ENCODE measurements at regions not wholly inside any gene's neighbourhood (a gene's known extent, or its start where the extent isn't known, plus 50 kb on each side); places are given as distances from the start of the nearest gene placed in this dataset.

DNA sequence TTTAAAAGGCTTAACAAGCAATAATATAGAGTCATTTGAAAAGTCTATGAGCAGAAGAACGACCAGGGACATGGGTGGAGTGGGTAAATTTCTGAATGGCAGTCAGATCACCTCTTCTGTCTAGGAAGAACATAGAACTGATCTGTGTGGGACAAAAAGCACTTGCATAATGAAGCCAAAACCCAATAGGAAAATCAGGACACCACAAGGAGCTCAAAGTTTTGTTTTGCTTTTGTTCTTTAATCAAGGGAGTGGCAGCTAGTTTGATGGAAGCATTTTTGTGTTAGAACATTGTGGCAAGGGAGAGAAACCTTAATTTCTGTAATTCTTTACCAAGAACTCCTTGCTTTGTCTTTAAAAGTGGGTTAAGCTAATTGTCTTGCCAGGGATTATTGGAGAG, 240.2 kb upstream of the TANK start:
- ChIA-PET CTCF (no interaction called here), POLR2A (no interaction called here)
- Mint-ChIP-seq H3K9me3 (peaks cover 0 to 3% (median 0%) of the 10 kb centered on the region in 11 donors), H3K27ac (no peak overlapping the region), H3K36me3 (peaks cover 0 to 2% (median 0%) of the 10 kb centered on the region in 5 donors), H3K4me1 (no peaks in the 10 kb centered on the region), H3K27me3 (peaks cover 0 to 7% (median 0%) of the 10 kb centered on the region in 5 donors), H3K4me3 (no peak overlapping the region)
- Histone ChIP-seq H3K4me1 (ENCODE audit: control insufficient read depth in 2 of 2, insufficient read depth in 2 of 2, low read length in 2 of 2) (no peaks in the 10 kb centered on the region), H3K4me3 (ENCODE audit: low read length) (no peak overlapping the region), H3K9me3 (ENCODE audit: control insufficient read depth in 2 of 3, low read length in 3 of 3) (no peaks in the 10 kb centered on the region), H3K27me3 (ENCODE audit: control insufficient read depth in 2 of 2, insufficient read depth in 2 of 2, low read length in 2 of 2) (no peaks in the 10 kb centered on the region), H3K27ac (ENCODE audit: low read depth, low read length) (no peak overlapping the region), H3K36me3 (ENCODE audit: control insufficient read depth in 2 of 3, insufficient read depth in 3 of 3, low read length in 3 of 3) (no peaks in the 10 kb centered on the region)
- DNase-seq (no peak), ATAC-seq (no peak)
- intact Hi-C loops (cut with micrococcal nuclease): no loop called here

DNA sequence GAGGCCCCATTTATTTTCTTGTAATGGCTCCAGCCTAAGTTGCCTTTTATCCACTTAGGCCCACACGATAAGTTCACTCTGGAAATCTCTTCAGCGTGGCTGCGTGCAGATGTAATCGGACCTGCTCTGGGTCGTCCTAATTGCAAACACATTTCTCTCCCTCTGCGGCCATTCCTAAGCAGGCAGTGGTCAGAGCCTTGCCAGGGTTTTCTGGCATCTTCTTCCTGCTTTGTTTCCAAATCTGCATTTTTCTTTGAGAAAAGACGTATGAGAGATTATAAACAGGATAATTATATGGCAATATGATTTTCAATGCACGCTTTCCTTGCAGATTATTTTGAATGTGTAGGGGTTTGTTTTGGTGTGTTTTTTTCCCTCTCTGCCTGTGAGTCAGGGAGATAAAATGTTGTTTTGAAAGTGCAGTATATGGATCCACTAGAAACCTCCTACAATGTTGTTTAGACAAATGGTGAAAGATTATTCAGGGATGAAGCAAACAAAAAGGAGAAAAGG, 239.4 kb upstream of the TANK start:
- H3K4me1 ChIP-seq (ENCODE audit: control insufficient read depth in 2 of 2, insufficient read depth in 2 of 2, low read length in 2 of 2): no peaks in the 10 kb centered on the region
- ChIA-PET POLR2A (no interaction called here), CTCF (no interaction called here)
- H3K9me3 ChIP-seq (ENCODE audit: control insufficient read depth in 2 of 3, low read length in 3 of 3): no peaks in the 10 kb centered on the region
- H3K27ac Mint-ChIP-seq: no peak overlapping the region
- ATAC-seq: no peak
- no peaks in the 10 kb centered on the region for H3K36me3 ChIP-seq (ENCODE audit: control insufficient read depth in 2 of 3, insufficient read depth in 3 of 3, low read length in 3 of 3)
- H3K27ac ChIP-seq (ENCODE audit: low read depth, low read length): no peak overlapping the region
- no peak for DNase-seq
- peaks cover 0 to under 1% (median 0%) of the 10 kb centered on the region in 5 donors for H3K36me3 Mint-ChIP-seq
- intact Hi-C loops (cut with micrococcal nuclease): no loop called here
- H3K4me3 Mint-ChIP-seq: no peak overlapping the region
- H3K4me1 Mint-ChIP-seq: no peaks in the 10 kb centered on the region
- H3K27me3 Mint-ChIP-seq: peaks cover 0 to 7% (median 0%) of the 10 kb centered on the region in 5 donors
- H3K9me3 Mint-ChIP-seq: peaks cover 0 to 3% (median 0%) of the 10 kb centered on the region in 11 donors
- H3K4me3 ChIP-seq (ENCODE audit: low read length): no peak overlapping the region
- H3K27me3 ChIP-seq (ENCODE audit: control insufficient read depth in 2 of 2, insufficient read depth in 2 of 2, low read length in 2 of 2): no peaks in the 10 kb centered on the region

DNA sequence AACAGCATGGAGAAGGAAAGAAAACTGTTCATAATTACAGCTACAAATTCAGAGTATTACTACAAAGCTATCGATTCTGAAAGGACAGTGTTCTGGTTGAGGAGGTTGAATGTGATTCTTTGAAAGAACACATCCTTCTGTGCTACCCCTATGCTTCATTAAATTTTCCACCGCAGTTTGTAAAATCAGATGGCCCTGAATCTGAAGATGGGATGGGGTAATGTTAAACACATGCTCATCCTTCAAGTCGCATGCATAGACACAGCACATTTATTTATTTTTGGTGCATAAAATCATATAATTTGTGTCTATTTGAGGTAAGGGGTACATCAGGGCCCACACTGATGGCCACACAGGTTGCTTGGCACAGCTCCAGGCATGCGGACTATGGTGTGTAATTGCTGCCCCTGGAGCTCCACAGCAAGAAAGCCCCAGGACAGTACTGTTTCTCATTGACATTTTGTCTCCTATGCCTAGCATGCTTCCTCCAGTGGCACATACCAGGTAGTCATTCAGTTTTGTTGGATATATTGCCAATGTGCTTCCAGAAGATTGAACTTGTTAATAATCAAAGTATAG, 238.8 kb upstream of the TANK start:
- peaks cover 0 to 3% (median 0%) of the 10 kb centered on the region in 11 donors for H3K9me3 Mint-ChIP-seq
- peaks cover 0 to 7% (median 0%) of the 10 kb centered on the region in 5 donors for H3K27me3 Mint-ChIP-seq
- H3K27ac Mint-ChIP-seq: no peak overlapping the region
- Histone ChIP-seq H3K4me1 (ENCODE audit: control insufficient read depth in 2 of 2, insufficient read depth in 2 of 2, low read length in 2 of 2) (no peaks in the 10 kb centered on the region), H3K4me3 (ENCODE audit: low read length) (no peak overlapping the region), H3K27me3 (ENCODE audit: control insufficient read depth in 2 of 2, insufficient read depth in 2 of 2, low read length in 2 of 2) (no peaks in the 10 kb centered on the region), H3K9me3 (ENCODE audit: control insufficient read depth in 2 of 3, low read length in 3 of 3) (no peaks in the 10 kb centered on the region), H3K36me3 (ENCODE audit: control insufficient read depth in 2 of 3, insufficient read depth in 3 of 3, low read length in 3 of 3) (no peaks in the 10 kb centered on the region), H3K27ac (ENCODE audit: low read depth, low read length) (no peak overlapping the region)
- no peaks in the 10 kb centered on the region for H3K36me3 Mint-ChIP-seq
- no peak for DNase-seq
- intact Hi-C loops (cut with micrococcal nuclease): no loop called here
- ChIA-PET CTCF (no interaction called here), POLR2A (no interaction called here)
- no peak for ATAC-seq
- H3K4me3 Mint-ChIP-seq: no peak overlapping the region
- H3K4me1 Mint-ChIP-seq: no peaks in the 10 kb centered on the region

DNA sequence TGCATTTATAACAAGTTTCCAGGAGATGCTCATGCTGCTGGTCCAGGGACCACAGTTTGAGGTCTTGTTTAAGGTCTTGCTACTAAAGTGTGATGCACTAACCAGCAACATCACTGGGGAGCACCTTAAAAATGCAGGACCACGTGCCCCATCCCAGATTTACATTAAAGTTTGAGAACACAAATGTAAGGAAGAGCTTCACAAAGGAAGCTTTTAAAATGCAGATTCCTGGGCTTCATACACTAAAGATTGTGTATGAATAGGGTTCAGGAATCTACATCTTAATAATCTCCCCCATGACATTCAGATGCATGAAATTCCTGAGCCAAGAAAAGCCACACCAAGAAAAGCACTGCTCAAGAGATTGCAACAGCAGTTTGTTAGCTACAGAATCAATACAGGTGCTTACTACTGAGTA, 235.3 kb upstream of the TANK start:
- no peaks in the 10 kb centered on the region for H3K36me3 ChIP-seq (ENCODE audit: control insufficient read depth in 2 of 3, insufficient read depth in 3 of 3, low read length in 3 of 3)
- intact Hi-C loops (cut with micrococcal nuclease): no loop called here
- H3K27ac Mint-ChIP-seq: no peak overlapping the region
- H3K27ac ChIP-seq (ENCODE audit: low read depth, low read length): no peak overlapping the region
- ChIA-PET CTCF (no interaction called here), POLR2A (no interaction called here)
- H3K4me1 ChIP-seq (ENCODE audit: control insufficient read depth in 2 of 2, insufficient read depth in 2 of 2, low read length in 2 of 2): no peaks in the 10 kb centered on the region
- H3K27me3 ChIP-seq (ENCODE audit: control insufficient read depth in 2 of 2, insufficient read depth in 2 of 2, low read length in 2 of 2): no peaks in the 10 kb centered on the region
- no peaks in the 10 kb centered on the region for H3K36me3 Mint-ChIP-seq
- peaks cover 0 to 4% (median 0%) of the 10 kb centered on the region in 11 donors for H3K9me3 Mint-ChIP-seq
- no peaks in the 10 kb centered on the region for H3K9me3 ChIP-seq (ENCODE audit: control insufficient read depth in 2 of 3, low read length in 3 of 3)
- H3K4me3 Mint-ChIP-seq: no peak overlapping the region
- ATAC-seq (no peak), DNase-seq (no peak)
- H3K27me3 Mint-ChIP-seq: peaks cover 2 to 5% (median 3%) of the 10 kb centered on the region in 5 donors
- H3K4me1 Mint-ChIP-seq: no peaks in the 10 kb centered on the region
- H3K4me3 ChIP-seq (ENCODE audit: low read length): no peak overlapping the region

DNA sequence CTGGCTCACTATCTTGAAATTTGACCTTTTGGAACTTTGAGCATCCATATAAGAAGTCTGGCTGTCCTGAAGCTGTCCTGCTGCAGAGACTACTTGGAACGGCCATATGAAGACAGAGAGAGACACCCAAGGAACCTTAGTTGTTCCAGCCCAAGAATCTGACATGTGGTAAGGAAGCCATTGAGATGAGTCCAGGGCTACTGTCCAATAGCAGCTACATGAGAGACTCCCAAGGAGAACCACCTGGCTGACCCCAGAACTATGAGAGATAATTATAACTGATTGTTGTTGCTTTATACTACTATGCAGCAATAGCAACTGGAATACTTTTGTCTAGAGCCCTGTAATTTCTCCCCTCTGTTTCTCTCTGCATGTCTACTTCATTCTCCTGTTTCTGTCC, 234.3 kb upstream of the TANK start:
- Histone ChIP-seq H3K4me1 (ENCODE audit: control insufficient read depth in 2 of 2, insufficient read depth in 2 of 2, low read length in 2 of 2) (no peaks in the 10 kb centered on the region), H3K9me3 (ENCODE audit: control insufficient read depth in 2 of 3, low read length in 3 of 3) (no peaks in the 10 kb centered on the region), H3K36me3 (ENCODE audit: control insufficient read depth in 2 of 3, insufficient read depth in 3 of 3, low read length in 3 of 3) (no peaks in the 10 kb centered on the region), H3K27ac (ENCODE audit: low read depth, low read length) (no peak overlapping the region), H3K4me3 (ENCODE audit: low read length) (no peak overlapping the region), H3K27me3 (ENCODE audit: control insufficient read depth in 2 of 2, insufficient read depth in 2 of 2, low read length in 2 of 2) (no peaks in the 10 kb centered on the region)
- Mint-ChIP-seq H3K27ac (no peak overlapping the region), H3K4me1 (no peaks in the 10 kb centered on the region), H3K27me3 (peaks cover 2 to 12% (median 8%) of the 10 kb centered on the region in 5 donors), H3K36me3 (no peaks in the 10 kb centered on the region), H3K9me3 (peaks cover 0 to 9% (median 0%) of the 10 kb centered on the region in 11 donors), H3K4me3 (no peak overlapping the region)
- intact Hi-C loops (cut with micrococcal nuclease): no loop called here
- ATAC-seq: no peak
- POLR2A ChIA-PET: no interaction called here
- CTCF ChIA-PET: no interaction called here
- no peak for DNase-seq

DNA sequence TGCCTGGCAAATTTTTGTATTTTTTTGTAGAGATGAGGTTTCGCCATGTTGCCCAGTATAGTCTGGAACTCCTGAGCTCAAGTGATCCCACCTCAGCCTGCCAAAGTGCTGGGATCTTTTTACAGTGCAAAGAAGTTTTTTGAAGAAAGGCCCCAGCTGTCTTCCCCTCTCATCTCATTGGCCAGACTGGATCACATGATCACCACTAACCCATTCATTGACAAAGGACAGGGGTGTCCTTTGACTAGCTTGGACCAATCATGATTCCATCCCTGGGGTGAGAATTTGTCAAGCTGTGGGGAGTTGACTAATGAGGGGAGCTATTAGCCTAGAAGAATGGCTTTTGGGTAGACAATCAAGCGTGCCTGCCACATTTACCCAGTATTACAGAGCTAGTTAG, 232.9 kb upstream of the TANK start:
- peaks cover 4 to 19% (median 8%) of the 10 kb centered on the region in 5 donors for H3K27me3 Mint-ChIP-seq
- Histone ChIP-seq H3K9me3 (ENCODE audit: control insufficient read depth in 2 of 3, low read length in 3 of 3) (no peaks in the 10 kb centered on the region), H3K4me3 (ENCODE audit: low read length) (no peak overlapping the region), H3K36me3 (ENCODE audit: control insufficient read depth in 2 of 3, insufficient read depth in 3 of 3, low read length in 3 of 3) (no peaks in the 10 kb centered on the region), H3K27me3 (ENCODE audit: control insufficient read depth in 2 of 2, insufficient read depth in 2 of 2, low read length in 2 of 2) (no peaks in the 10 kb centered on the region), H3K27ac (ENCODE audit: low read depth, low read length) (no peak overlapping the region), H3K4me1 (ENCODE audit: control insufficient read depth in 2 of 2, insufficient read depth in 2 of 2, low read length in 2 of 2) (no peaks in the 10 kb centered on the region)
- ChIA-PET POLR2A (no interaction called here), CTCF (no interaction called here)
- H3K9me3 Mint-ChIP-seq: peaks cover 0 to 9% (median 0%) of the 10 kb centered on the region in 11 donors
- no peak for DNase-seq
- no peak overlapping the region for H3K4me3 Mint-ChIP-seq
- no peaks in the 10 kb centered on the region for H3K36me3 Mint-ChIP-seq
- H3K4me1 Mint-ChIP-seq: no peaks in the 10 kb centered on the region
- no peak for ATAC-seq
- H3K27ac Mint-ChIP-seq: no peak overlapping the region
- intact Hi-C loops (cut with micrococcal nuclease): no loop called here

DNA sequence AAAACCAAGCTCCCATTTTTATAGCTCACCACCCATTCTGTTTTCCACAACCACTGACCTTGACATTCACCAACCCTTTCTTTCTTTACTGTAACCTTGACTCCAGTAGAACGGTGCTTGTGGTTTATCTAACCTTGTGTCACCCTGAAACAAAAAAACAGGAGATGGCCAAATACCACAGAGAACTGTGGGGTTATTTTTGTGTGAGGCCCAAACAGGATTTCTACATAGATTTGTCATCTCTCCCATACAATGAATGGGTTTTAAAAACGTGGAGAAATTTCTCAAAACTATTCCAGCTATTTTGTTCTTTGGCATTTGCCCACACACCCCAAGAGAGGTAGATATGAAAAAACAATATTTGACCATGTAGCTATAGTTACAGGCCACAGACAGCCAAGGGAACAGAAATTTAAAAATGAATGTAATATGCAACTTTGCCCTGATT, 231.3 kb upstream of the TANK start:
- POLR2A ChIA-PET: no interaction called here
- H3K4me1 ChIP-seq (ENCODE audit: control insufficient read depth in 2 of 2, insufficient read depth in 2 of 2, low read length in 2 of 2): no peaks in the 10 kb centered on the region
- H3K4me3 Mint-ChIP-seq: no peak overlapping the region
- no peak overlapping the region for H3K27ac Mint-ChIP-seq
- H3K9me3 ChIP-seq (ENCODE audit: control insufficient read depth in 2 of 3, low read length in 3 of 3): no peaks in the 10 kb centered on the region
- peaks cover 0 to 9% (median 0%) of the 10 kb centered on the region in 11 donors for H3K9me3 Mint-ChIP-seq
- DNase-seq (no peak), ATAC-seq (no peak)
- H3K36me3 ChIP-seq (ENCODE audit: control insufficient read depth in 2 of 3, insufficient read depth in 3 of 3, low read length in 3 of 3): no peaks in the 10 kb centered on the region
- no peaks in the 10 kb centered on the region for H3K36me3 Mint-ChIP-seq
- peaks cover 4 to 22% (median 8%) of the 10 kb centered on the region in 5 donors for H3K27me3 Mint-ChIP-seq
- no peak overlapping the region for H3K4me3 ChIP-seq (ENCODE audit: low read length)
- no peak overlapping the region for H3K27ac ChIP-seq (ENCODE audit: low read depth, low read length)
- H3K27me3 ChIP-seq (ENCODE audit: control insufficient read depth in 2 of 2, insufficient read depth in 2 of 2, low read length in 2 of 2): no peaks in the 10 kb centered on the region
- intact Hi-C loops (cut with micrococcal nuclease): no loop called here
- peaks cover 0 to 2% (median 0%) of the 10 kb centered on the region in 7 donors for H3K4me1 Mint-ChIP-seq
- CTCF ChIA-PET: interaction anchor here (2.1 kb wide), 1 partner anchor 11 kb away, joined by 7 read pairs; no protein-coding TSS in a partner anchor

Measured in naive thymus-derived CD4-positive, alpha-beta T cell (primary cell).